AG04450 (cell line): ENCODE measurements at regions not wholly inside any gene's neighbourhood (a gene's known extent, or its start where the extent isn't known, plus 50 kb on each side); places are given as distances from the start of the nearest gene placed in this dataset.

Experiments used
- CTCF ChIA-PET: fragments of 300-600, 350-600 bp; formaldehyde crosslinking; extraction: SDS; loops from one replicate; lab custom pipeline; 2022; ENCODE audit warnings: antibody characterized with exemption, inconsistent platforms; lab: Charles Lee
- POLR2A ChIA-PET: fragments of 350-600 bp; formaldehyde crosslinking; extraction: SDS; loops from one replicate; lab custom pipeline; 2021; ENCODE audit warnings: antibody characterized with exemption, inconsistent platforms; lab: Yijun Ruan, JAX
- DNase-seq: peaks from one replicate; pipeline ENCODE4 v3.0.0-alpha.2; 2011; ENCODE audit warnings: low read depth, low spot score
- H3K27ac ChIP-seq: one replicate; pipeline ENCODE4 v1.5.1; 2012; ENCODE audit warnings: low read depth, low read length, control low read depth
- H3K27me3 ChIP-seq: one replicate; pipeline ENCODE4 v1.6.0; 2012; ENCODE audit warnings: low read length; ENCODE audit not compliant: control insufficient read depth, insufficient read depth
- H3K4me3 ChIP-seq: 2 replicates; pipeline ENCODE4 v1.5.1; 2011; ENCODE audit warnings: mild to moderate bottlenecking, low read depth, low read length, control low read depth
- H3K9me3 ChIP-seq: 2 replicates; pipeline ENCODE4 v1.5.1; 2012; ENCODE audit warnings: low read length; ENCODE audit not compliant: control insufficient read depth, insufficient read depth
- CTCF ChIP-seq: IDR thresholded peaks from 2 replicates; pipeline ENCODE4 v1.5.1; 2011; ENCODE audit warnings: low read depth, low read length, control low read depth, inconsistent platforms

GRCh38 chr13:43992211-43992610 lies 112.5 kb downstream of the LACC1 start:
- Histone ChIP-seq H3K4me3 (no peak overlapping the region), H3K9me3 (peaks cover 8% of the 10 kb centered on the region; the same call in 1 of the 2 replicates), H3K27ac (no peak overlapping the region), H3K27me3 (peaks cover 8% of the 10 kb centered on the region)
- CTCF ChIA-PET = no interaction called here
- POLR2A ChIA-PET = no interaction called here
- no peak for TF ChIP-seq CTCF
- DNase-seq = no peak

GRCh38 chr13:43994999-43995859 lies 115.5 kb downstream of the LACC1 start:
- POLR2A ChIA-PET = no interaction called here
- H3K27ac ChIP-seq = no peak overlapping the region
- no peak overlapping the region for H3K4me3 ChIP-seq
- H3K9me3 ChIP-seq = peaks cover 8% of the 10 kb centered on the region; the same call in 1 of the 2 replicates
- TF ChIP-seq CTCF = no peak
- peaks cover 20% of the 10 kb centered on the region for H3K27me3 ChIP-seq
- CTCF ChIA-PET = no interaction called here
- no peak for DNase-seq

- Histone ChIP-seq H3K27me3 (peaks cover 20% of the 10 kb centered on the region), H3K9me3 (peaks cover 8% of the 10 kb centered on the region; the same call in 1 of the 2 replicates), H3K4me3 (no peak overlapping the region), H3K27ac (no peak overlapping the region)
- CTCF ChIA-PET = no interaction called here
- POLR2A ChIA-PET = no interaction called here
- DNase-seq = no peak
- TF ChIP-seq CTCF = no peak
Observed at GRCh38 chr13:43996221-43996620, 116.5 kb downstream of the LACC1 start.

GRCh38 chr13:44003481-44003880 lies 123.8 kb downstream of the LACC1 start:
- no peak overlapping the region for H3K4me3 ChIP-seq
- TF ChIP-seq CTCF = no peak
- POLR2A ChIA-PET = no interaction called here
- H3K27ac ChIP-seq = no peak overlapping the region
- peaks cover 5% of the 10 kb centered on the region for H3K27me3 ChIP-seq
- no peaks in the 10 kb centered on the region; the same call in 1 of the 2 replicates for H3K9me3 ChIP-seq
- CTCF ChIA-PET = no interaction called here
- DNase-seq = no peak

GRCh38 chr13:44004878-44005277 lies 125.2 kb downstream of the LACC1 start:
- DNase-seq = peak; percentile 23
- H3K9me3 ChIP-seq = no peaks in the 10 kb centered on the region; the same call in 1 of the 2 replicates
- H3K4me3 ChIP-seq = no peak overlapping the region
- TF ChIP-seq CTCF = no peak
- POLR2A ChIA-PET = no interaction called here
- H3K27ac ChIP-seq = no peak overlapping the region
- no peaks in the 10 kb centered on the region for H3K27me3 ChIP-seq
- CTCF ChIA-PET = no interaction called here
